Spleen (tissue), 11 donors: ENCODE measurements at regions not wholly inside any gene's neighbourhood (a gene's known extent, or its start where the extent isn't known, plus 50 kb on each side); places are given as distances from the start of the nearest gene placed in this dataset.

Experiments
- DNase-seq: peaks from one replicate; pipeline ENCODE4 v3.0.0-alpha.2; 2020
- H3K27ac ChIP-seq, 8 donors: fragments of 200-600 bp; sonication (generic) in 7 of 8; 1 replicate in 4 of 8; 2 replicates in 4 of 8; pipeline versions ENCODE4 v1.5.0 to v1.8.0; 2016 to 2021; ENCODE audit warnings: inconsistent platforms in 4 of 8, mild to moderate bottlenecking in 4 of 8, moderate library complexity in 1 of 8
- H3K27me3 ChIP-seq, 7 donors: fragments of 200-600 bp; sonication (generic) in 6 of 7; replicated peaks in 1 of 7; 1 replicate in 4 of 7; 2 replicates in 3 of 7; pipeline versions ENCODE4 v1.5.0 to v1.8.0; 2016 to 2021; ENCODE audit warnings: inconsistent platforms in 3 of 7, mild to moderate bottlenecking in 1 of 7
- H3K36me3 ChIP-seq, 6 donors: fragments of 200-600 bp; sonication (generic) in 5 of 6; 1 replicate in 4 of 6; 2 replicates in 2 of 6; pipeline versions ENCODE4 v1.5.0 to v1.8.0; 2016 to 2021; ENCODE audit warnings: inconsistent platforms in 2 of 6
- H3K4me1 ChIP-seq, 6 donors: fragments of 200-600 bp; sonication (generic) in 5 of 6; 1 replicate in 3 of 6; 2 replicates in 3 of 6; pipeline versions ENCODE4 v1.5.0 to v1.8.0; 2016 to 2021; ENCODE audit warnings: inconsistent platforms in 3 of 6
- H3K4me3 ChIP-seq, 8 donors: fragments of 200-600 bp; sonication (generic) in 7 of 8; 1 replicate in 4 of 8; 2 replicates in 4 of 8; pipeline versions ENCODE4 v1.5.0 to v1.8.0; 2016 to 2021; ENCODE audit warnings: inconsistent platforms in 4 of 8, mild to moderate bottlenecking in 4 of 8, moderate library complexity in 2 of 8
- H3K9me3 ChIP-seq, 8 donors: fragments of 200-600 bp; sonication (generic) in 7 of 8; 1 replicate in 4 of 8; 2 replicates in 4 of 8; pipeline versions ENCODE4 v1.5.0 to v1.8.0; 2016 to 2021; ENCODE audit warnings: inconsistent platforms in 4 of 8
- CTCF ChIP-seq, 11 experiments: fragments of 200-600 bp in 7 of 11; fragments of 450-650 bp in 4 of 11; sonication (generic) in 4 of 11; IDR thresholded peaks in 8 of 11; conservative IDR thresholded peaks in 3 of 11; 1 replicate in 7 of 11; 2 replicates in 4 of 11; pipeline versions ENCODE4 v1.4.0 to v1.8.0; 2016 to 2021; ENCODE audit warnings: antibody characterized with exemption in 11 of 11, inconsistent platforms in 4 of 11, mild to moderate bottlenecking in 1 of 11
- POLR2A ChIP-seq, 3 donors: fragments of 450-650 bp; IDR thresholded peaks; one replicate each; pipeline ENCODE4 v1.5.1; 2017; ENCODE audit warnings: antibody characterized with exemption in 3 of 3, mild to moderate bottlenecking in 1 of 3
- POLR2AphosphoS5 ChIP-seq, 3 donors: sonication (generic); formaldehyde crosslinking; IDR thresholded peaks; one replicate each; pipeline ENCODE4 v1.5.1; 2017; ENCODE audit warnings: antibody characterized with exemption in 3 of 3
- WGBS, 5 donors: extraction: QIAGEN DNeasy Blood & Tissue Kit in 3 of 5; methylation state at CpG; one replicate each; pipeline versions ENCODE4 v1.1.5 to v1.1.7; 2013 to 2018; 5-methylcytosine and 5-hydroxymethylcytosine counted together
- intact Hi-C: fragments of 100-400 bp; cut with DNase I; formaldehyde crosslinking; loops from one replicate; pipeline ENCODE4 v1.15.0; 2023; ENCODE audit warnings: low total_unique reads
- donor health status: healthy with polysubstance abuse.
- donor health status: DM: no; HTN: no; CAD: no; lungs with moderate emphysema.
- donor health status: DM: no; HTN: no; CAD: no.
- donor health status: Bipolar disorder and iron deficiency.
- donor health status: healthy.
- donor health status: DM: no; HTN: no; CAD: no.
- donor health status: DM: yes; HTN: yes; CAD: no.

GRCh38 chr6:113182370-113183141 is 674.6 kb upstream of the MARCKS start:
- Histone ChIP-seq H3K27ac (no peak overlapping the region), H3K9me3 (no peaks in the 10 kb centered on the region), H3K36me3 (no peaks in the 10 kb centered on the region), H3K4me1 (no peaks in the 10 kb centered on the region), H3K27me3 (no peaks in the 10 kb centered on the region), H3K4me3 (no peak overlapping the region)
- WGBS, 5 donors = 56 to 82% (median 70%) methylated on average over 3 of the region's 3 CpGs
- intact Hi-C loops = no loop called here
- no peak for TF ChIP-seq CTCF (IDR thresholded peaks at IDR 0.05 in 8 of 11, conservative IDR thresholded peaks at IDR 0.05 in 3 of 11)
- no peak for TF ChIP-seq POLR2AphosphoS5 (IDR thresholded peaks at IDR 0.05)
- no peak for TF ChIP-seq POLR2A (IDR thresholded peaks at IDR 0.05)
- no peak for DNase-seq

GRCh38 chr6:113184291-113184690 is 672.9 kb upstream of the MARCKS start:
- no peaks in the 10 kb centered on the region for H3K9me3 ChIP-seq
- H3K27me3 ChIP-seq = no peaks in the 10 kb centered on the region
- WGBS, 5 donors = 77 to 89% (median 85%) methylated on average over 3 of the region's 3 CpGs
- H3K4me1 ChIP-seq = no peaks in the 10 kb centered on the region
- DNase-seq = no peak
- no peak for TF ChIP-seq POLR2AphosphoS5 (IDR thresholded peaks at IDR 0.05)
- TF ChIP-seq POLR2A (IDR thresholded peaks at IDR 0.05) = no peak
- TF ChIP-seq CTCF (IDR thresholded peaks at IDR 0.05 in 8 of 11, conservative IDR thresholded peaks at IDR 0.05 in 3 of 11) = no peak
- H3K4me3 ChIP-seq = no peak overlapping the region
- no peaks in the 10 kb centered on the region for H3K36me3 ChIP-seq
- H3K27ac ChIP-seq = no peak overlapping the region
- intact Hi-C loops = no loop called here

DNA sequence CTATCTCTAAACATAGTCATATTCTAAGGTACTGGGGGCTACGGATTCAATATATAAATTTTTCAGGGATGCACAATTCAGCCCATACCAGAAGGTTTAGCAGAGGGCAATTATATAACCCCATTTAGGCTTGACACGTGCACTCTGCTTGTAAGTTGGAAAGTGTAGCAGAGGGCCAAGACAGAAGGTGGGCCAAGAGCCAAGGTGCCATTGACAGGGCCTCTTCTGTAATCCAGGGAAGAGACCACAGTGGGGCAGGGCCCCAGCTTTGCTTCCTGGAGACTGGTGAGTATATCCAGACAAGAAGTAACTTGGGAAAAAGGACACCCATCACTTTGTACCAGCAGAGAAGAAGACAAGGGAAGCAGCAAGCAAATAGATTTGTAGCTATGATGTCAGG is 672.4 kb upstream of the MARCKS start:
- intact Hi-C loops = no loop called here
- TF ChIP-seq POLR2A (IDR thresholded peaks at IDR 0.05) (no peak), CTCF (IDR thresholded peaks at IDR 0.05 in 8 of 11, conservative IDR thresholded peaks at IDR 0.05 in 3 of 11) (no peak), POLR2AphosphoS5 (IDR thresholded peaks at IDR 0.05) (no peak)
- no peaks in the 10 kb centered on the region for H3K9me3 ChIP-seq

DNA sequence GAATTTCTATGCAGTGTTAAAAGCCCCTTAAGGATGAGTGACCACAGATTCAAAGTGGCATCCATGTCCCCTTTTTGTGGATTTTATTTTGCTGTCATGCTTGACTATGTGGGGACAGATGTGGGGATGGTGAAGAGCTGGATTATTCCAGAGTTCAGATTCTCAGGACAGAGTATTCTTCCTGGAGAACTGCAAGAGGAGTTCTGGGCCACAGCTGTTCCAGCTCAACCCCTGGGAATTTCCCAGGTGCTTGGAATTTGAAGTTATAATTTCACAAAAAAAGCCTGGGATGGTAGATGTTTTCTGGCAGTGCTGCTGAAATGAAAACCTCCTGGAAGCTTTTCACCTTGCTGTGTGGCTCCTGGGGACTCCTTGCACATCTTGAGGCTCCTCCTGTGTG is 671.8 kb upstream of the MARCKS start:
- Histone ChIP-seq H3K9me3 (no peaks in the 10 kb centered on the region), H3K27ac (no peak overlapping the region), H3K27me3 (no peaks in the 10 kb centered on the region), H3K4me1 (no peaks in the 10 kb centered on the region), H3K4me3 (no peak overlapping the region), H3K36me3 (no peaks in the 10 kb centered on the region)
- DNase-seq = no peak
- intact Hi-C loops = no loop called here
- TF ChIP-seq CTCF (IDR thresholded peaks at IDR 0.05 in 8 of 11, conservative IDR thresholded peaks at IDR 0.05 in 3 of 11) (no peak), POLR2A (IDR thresholded peaks at IDR 0.05) (no peak), POLR2AphosphoS5 (IDR thresholded peaks at IDR 0.05) (no peak)

More for the DNA sequence above, 672.4 kb upstream of the MARCKS start:
- Histone ChIP-seq H3K4me3 (no peak overlapping the region), H3K36me3 (no peaks in the 10 kb centered on the region), H3K27ac (no peak overlapping the region), H3K27me3 (no peaks in the 10 kb centered on the region), H3K4me1 (no peaks in the 10 kb centered on the region)
- WGBS, 5 donors = 82 to 90% (median 85%) methylated on average over 2 of the region's 2 CpGs
- no peak for DNase-seq
